ENCODE measurements at regions not wholly inside any gene's neighbourhood (a gene's known extent, or its start where the extent isn't known, plus 50 kb on each side); places are given as distances from the start of the nearest gene placed in this dataset.
"Not testable (repeated sequence)": the region's sequence is repeated elsewhere in the genome, so short reads cannot be mapped to it uniquely, and the experiment has no call there.

DNA sequence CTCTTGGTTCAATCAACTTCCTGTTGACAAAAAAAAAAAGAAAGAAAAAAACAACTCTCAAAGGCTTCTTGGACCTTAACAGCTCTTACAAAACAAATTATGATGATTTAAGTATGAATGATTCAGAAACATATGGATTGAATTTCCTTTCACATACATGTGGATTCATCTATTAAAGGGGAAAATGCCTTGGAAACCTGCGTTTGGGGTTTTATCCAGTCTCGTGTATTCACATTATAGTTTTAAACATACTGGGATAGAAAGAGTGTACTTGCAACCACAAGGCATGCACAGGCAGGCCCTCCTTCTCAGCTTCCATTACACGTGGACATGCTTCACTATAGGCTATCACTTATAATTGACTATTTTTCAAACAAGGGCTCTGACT is 286.7 kb downstream of the INHBA start:
- DNase-seq, result no peak

DNA sequence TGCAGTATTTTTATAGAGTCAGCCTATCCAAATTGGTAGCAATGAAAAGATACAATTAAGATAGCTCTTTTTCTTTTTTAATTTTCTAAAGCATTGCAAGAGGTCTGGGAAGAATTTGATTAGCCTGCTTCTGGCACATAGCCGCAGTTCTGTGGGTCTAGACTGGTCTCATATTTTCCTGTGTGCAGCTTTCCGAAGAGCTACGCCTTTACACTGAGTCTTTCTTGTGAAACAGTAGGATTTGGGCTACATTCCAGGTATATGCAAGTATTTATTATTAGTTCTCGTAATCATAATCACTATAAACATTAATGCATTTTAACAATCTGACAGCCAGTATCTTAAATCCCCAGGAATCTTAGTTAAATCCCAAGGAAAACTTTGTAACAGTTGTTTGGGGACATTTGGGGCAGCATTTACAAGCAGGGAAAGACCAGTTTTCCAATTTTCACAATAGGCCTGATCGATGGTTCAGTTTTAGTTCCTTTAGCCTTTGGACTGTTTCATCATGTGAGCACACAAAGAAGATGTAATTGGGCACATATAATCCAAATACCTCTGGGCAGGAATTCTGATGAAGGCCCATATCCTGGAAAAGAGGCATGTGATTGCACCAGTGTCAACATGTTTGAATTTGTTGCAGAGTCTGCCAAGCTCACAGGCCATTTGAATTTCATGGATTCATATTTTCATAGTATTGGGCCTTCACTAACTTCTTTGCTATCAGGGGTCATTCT is 287.3 kb downstream of the INHBA start:
- no peak for DNase-seq

DNA sequence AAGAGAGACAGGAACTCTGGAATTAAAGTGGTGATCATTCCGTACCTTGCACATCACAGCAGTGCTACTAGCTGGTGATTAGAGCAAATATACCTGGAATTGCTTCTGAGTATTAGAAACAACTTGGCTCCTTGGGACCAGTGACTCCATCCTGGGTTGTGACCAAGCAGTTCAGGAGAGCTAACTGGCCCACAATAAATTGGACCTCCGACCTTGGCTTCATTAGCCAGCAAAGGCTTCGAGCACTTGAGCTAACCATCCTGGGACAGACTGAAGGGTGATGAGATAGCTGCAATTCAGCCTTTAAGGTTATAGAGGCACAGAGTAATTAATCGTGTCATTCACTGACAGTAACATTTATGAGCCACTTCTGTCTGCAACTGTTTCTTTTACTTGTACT is 287.8 kb downstream of the INHBA start:
- no peak for DNase-seq

DNA sequence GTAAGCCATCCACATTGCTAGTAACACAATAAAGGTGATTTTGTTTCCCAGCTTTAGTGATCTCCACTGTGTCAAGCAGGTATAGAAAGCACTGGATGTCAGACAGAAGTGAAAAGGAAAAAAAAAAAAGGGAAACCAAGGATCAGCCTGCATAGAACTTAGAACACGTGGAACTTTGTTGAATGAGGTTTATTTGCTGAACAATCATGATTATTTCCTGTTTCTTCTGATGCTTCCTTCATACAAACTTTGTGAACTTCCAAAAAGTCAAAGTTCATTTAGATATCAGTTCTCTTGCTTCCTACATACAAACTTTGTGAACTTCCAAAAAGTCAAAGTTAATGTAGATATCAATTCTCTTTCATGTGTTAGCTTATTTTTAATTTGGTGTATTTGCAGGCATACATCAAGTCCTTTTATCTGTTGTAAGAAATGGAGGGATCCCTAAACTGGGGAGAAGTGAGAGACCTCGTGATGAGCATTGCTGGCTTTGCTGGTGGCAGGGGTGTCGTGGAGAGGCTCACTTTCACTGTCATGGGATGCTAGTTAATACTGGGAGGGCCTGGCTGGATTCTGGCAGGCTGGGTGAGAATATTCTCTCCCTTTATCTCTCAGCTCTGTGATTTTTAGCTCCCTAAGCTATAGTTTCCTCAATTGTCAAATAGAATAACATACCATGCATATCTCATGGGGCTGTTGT is 298.4 kb downstream of the INHBA start:
- DNase-seq, result no peak

DNA sequence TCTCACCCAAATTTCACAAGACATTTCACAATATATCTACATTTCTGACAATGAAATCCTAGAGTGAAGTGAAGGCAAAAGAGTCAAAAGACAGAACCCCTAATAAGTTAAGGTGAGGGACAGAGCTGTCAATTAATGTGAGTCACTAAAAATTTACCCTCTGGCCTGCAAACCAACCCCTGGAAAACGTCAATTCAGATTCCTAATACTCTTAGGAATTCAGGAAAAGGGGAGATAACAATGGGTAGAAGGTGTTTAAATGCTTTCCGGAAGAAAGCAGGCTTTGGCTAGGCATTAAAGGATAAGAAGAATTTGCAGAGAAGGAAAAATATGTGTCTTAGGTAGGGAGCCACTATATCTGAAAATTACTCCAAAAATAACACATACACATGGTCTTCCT is 299.6 kb downstream of the INHBA start:
- no peak for DNase-seq

DNA sequence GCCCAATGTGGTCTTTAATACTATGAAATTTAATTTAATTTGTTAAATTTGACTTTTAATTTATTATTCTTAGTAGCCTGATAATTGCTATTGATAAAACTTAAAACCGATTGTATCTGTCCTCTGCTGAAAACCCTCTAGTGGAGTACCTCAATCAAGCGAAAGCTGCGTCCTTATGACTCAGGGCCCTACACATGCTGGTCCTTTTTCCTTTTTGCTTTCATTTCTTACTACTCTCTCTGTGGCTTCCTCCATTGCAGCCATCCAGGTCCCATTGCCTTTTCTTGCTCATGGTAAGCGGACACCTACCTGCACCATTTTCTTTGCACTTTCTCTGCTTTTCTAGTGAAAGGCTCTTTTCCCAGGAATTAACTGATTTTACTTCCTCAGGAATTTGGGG is 301.1 kb downstream of the INHBA start:
- no peak for DNase-seq

DNA sequence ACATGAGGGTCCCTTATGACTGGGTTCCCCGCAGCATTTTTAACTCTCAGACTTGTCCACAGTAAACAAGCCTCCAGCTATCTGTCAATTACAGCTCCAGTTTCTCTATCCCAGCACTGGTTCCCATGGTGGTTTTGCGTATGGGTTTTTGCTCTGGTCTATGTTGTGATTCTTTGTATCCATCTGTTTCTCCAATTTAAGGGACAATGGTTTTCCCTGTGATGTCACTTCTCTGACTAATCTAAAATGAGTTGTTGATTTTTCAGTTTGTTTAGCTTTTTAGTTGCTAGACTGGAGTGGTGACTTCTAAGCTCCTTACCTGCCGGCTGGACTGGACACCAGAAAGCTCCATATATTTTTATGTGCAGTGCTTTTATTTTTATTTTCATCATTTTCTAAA is 303.7 kb downstream of the INHBA start:
- no peak for DNase-seq

DNA sequence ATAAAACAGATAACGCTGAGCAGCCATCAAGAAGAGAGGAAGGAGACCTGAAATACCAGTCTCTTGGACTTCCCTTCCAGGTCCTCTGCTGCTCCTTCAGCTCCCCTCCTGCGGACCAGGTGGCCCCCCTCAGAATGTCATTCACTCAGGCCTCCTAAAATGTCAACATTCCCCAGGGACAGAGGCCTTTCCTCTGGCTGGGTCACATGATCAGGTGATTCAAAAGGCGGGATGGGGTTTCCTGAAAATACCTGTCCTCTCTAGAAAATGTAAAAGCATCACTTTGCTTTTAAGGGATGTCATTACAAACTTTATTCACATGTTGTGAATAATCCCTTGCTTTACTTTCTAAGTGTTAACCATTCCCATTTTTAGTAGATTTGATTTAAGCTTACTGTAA is 311.1 kb downstream of the INHBA start:
- no peak for DNase-seq

DNA sequence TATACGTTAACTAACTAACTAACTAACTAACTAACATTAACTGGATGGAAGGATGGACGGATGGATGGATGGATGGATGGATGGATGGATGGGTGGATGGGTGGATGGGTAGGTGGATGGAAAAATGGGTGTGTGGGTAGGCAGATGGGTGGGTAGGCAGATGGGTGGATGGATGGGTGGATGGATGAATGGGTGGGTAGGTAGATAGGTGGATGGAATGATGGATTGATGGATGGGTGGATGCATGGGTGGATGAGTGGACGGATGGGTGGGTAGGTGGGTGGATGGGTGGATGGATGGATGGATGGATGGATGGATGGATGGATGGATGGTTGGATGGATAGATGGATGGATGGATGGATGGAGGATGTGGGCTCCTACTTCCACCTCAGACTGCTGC is 314.0 kb downstream of the INHBA start:
- not testable (repeated sequence) for DNase-seq

DNA sequence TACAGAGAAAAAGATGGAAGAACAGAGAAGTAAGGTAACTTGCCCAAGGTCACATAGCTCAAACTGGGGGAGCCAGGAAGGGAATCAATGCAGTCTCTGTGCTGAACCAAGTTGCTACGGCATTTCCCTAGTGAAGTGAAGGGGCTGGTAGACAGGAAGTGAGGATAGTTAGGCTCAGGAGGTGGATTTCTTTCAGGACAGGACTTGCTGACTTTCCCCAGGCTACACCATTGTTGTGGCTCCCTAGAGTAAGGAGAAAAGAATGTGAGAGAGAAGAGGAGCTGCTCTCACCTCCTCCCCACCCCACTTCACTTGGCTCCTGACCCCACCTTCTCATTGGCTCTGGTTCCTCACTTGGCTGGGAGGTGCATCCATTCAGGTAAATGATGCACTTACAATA is 316.9 kb downstream of the INHBA start:
- DNase-seq, result no peak

DNA sequence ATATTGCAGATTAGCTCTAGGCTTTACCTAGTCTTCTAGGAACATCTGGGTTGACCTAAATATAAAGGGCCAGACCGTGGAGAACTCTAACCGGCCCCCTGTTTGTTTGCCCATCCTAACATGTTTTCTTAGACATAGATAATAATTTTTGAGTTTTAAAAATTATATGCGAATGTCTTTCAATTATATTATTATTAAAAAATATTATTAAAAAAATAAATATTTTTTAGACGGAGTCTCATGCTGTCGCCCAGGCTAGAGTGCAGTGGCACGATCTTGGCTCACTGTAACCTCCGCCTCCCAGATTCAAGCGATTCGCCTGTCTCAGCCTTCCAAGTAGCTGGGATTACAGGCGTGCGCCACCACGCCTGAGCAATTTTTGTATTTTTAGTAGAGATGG is 318.5 kb downstream of the INHBA start:
- DNase-seq, result no peak

DNA sequence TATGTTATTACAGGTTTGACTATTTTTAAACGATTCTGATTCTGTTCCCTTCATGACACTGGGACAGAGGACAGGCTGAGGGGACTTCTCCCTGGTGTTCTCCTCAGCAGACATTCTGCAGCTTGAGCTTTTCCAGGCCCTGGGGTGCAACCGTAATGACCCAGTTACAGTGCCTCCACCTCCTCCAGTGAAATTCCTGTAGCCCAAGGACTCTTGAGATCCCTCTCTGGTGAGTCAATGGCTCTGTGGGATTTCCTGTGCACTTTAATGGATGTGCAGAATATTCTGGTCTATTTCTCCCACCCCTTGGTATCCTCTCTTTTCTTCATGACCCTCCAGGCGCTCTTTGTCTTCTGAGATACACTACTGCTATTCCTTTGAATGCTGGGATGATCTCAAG is 319.3 kb downstream of the INHBA start:
- no peak for DNase-seq

DNA sequence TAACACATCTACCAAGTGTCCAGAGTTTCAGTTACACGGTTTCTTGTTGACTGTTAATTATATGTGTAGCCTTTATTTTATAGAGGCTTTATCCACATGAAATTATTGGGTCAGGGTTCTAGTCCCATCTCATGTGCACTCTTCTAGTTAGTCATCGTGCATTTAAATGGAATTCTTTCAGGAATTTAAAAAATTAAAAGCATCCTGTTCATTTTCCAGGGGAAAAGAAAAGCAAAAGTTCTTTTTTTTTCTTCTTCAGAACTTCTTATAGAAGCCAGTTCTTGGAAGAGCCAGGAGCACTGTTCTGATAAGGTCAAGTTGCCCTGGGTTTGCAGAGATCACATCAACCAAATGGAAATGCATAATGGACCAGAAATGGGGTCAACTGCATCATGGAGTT is 324.7 kb downstream of the INHBA start:
- no peak for DNase-seq

DNA sequence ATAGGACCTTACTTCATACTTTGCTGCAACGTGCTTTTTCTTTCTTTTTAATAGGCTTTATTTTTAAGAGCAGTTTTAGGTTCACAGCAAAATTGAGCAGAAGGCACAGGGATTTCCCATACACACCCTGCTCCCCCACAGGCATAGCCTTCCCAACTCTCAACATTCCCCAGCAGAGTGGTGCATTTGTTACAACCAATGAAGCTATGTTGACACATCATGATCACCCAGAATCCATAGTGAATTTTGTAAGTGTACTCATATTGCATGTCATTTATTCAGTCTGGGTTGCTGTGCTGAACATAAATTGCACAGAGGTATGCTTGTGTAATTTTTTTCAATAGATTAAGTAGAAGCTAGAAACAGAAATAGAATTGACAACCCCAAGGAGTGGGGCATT is 327.3 kb downstream of the INHBA start:
- no peak for DNase-seq

DNA sequence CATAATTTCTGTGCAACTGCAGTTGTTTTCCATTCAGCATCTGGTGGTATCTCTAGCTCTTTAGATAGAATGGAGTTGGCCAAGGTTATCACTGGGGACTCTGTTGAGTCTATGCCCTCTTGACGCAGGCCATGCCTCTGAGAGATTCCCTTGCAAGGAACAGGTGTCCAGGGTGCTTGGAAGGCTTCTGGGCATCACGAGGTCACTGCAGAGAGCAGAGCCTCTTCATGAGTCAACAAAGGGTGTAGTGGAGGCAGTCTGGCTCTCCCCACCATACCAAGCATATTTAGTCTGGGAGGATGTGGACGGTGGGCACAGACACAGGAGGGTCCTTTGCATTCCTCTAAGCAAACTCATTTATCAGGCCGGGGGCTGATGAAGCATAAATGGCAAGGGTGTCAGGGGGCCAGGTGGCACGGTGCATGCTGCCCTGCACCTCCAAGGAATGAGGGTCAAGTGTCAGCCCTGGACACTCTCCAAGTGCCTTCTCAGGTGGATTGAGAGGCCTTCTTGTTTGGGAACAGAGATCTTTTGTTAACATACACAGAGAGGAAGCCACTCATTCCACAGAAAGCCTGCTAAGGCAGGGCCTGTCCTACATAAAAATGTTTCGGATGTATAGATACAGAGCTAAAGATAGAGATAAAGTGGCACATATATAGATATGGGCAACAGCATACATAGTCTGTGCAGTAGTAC is 328.6 kb downstream of the INHBA start:
- no peak for DNase-seq

DNA sequence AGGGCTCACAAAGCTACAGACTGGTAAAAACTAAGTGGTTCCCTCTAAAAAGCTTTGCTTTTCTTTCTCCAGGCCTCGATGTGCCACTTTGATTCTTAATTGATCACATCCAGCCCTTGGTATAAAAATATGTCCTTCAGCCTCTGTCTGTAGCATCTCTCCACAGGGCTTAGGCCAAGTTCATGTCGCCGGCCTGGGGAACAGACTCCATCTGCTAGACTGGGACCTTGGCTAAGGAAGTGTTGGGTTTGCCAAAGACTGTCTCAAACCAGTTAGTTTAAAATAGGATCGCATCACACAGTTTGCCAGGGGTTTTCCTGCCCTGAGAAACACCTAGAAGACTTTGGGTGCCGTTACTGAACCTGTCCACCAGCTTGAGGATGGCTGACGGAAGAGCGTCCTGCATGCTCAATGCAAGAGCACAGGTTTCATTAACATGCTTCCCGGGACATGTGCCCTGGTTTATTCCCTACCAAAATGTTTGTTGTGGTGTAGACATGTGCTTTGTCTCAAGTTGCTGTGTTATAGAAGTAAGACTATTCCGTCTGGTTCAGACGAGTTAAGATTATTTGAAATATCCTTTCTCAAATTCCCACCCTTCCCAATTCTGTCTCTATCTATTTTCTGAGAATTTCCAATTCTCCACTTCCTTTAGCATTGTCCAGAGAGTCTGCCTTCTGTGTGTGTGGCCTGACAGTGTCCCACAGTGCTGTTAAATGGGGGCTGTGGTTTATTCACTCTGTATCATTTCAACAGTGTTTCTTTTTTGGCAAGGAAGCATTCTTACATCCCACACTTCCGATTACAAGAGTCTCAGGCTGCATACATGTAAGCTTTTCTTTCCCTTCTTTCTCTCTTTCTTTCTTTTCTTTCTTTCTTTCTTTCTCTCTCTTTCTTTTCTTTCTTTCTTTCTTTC is 334.7 kb downstream of the INHBA start:
- DNase-seq, result no peak

DNA sequence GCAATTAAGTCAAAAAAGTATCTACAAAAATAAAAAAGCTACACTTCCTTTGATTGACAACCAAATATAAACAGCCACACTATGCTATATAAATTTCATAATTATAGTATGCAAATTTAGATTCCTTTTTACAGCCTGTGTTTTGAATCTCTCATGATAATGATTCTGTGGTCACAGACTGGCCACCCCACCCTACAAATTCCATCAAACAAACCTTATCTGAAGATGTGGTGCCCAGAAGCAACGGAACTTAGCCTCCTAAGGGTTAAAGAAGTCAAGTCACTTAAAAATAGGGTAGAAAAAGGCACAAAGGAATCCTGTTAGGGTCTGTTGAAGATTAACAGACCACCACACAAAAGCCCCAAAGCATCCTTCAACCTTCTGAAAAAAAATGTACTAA is 351.8 kb downstream of the INHBA start:
- no peak for DNase-seq

DNA sequence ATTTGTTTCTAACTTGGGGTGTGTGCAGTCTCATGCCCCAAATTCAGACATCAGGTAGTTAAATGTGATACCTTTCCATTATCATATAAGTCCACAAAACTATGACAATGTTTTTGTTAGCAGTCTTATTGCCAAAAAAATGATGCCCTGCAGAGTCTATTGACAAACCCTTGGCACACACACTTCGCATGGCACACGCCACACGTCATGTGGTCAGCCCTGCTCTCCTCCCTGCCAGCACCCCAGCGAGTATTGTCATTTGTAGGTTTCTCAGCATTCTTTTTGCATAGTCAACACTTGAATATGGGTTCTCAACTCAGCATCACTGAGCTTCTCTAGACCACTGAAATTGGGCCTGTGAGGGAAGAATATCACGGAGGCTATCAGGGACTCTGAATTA is 356.0 kb downstream of the INHBA start:
- no peak for DNase-seq

DNA sequence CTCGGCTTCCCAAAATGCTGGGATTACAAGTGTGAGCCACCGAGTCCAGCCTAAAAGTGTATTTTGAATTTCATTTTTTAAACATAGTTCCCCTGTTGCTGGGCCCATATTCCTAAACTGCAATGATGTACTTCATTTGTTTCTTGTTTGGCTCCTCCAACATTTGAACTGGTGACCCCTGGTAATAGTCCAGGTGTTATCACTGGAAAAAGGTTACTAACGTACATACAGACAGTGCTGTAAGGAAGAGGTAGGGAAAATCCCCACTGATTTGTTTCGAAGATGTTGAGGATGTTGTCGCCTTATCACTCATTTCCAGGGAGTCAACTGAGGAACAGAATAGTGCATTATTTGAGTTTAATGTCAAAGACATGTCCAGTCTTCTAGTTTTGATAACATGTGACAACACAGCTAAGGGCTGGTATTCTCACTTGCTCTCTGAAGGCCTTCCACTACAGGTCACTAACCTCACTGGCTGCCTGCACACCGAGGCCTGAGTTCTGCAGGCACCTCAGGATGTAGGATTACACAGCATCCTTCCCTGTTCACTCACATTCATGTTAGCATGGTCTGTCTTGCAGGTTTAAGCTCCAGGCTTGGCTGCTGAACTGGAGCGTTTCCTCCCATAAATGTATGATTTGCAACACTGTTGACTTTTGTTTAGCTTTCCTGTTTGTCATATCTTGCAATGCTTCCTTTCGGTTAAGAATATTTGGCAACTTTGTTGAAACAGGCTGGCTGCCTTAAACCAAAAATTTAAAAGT is 362.8 kb downstream of the INHBA start:
- DNase-seq, result no peak

DNA sequence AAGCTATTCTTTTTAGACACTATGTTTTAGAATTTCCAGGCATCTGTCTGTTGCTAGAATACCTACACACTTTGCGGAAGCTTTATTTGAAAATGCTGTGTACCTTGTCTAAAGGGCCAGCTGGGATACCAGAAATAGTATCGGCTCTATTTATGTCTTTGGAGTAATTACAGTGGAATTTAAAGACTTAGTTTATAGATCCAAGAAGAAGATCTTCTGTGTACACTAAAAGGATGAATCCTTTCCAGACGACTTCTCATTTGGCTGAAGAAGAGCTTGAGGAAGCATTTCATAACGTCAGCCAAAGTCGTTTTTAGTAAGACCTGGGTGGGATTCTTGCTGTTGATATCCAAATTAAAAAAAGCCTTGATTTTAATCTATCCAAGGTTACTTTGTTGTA is 365.9 kb downstream of the INHBA start:
- DNase-seq, result no peak

DNA sequence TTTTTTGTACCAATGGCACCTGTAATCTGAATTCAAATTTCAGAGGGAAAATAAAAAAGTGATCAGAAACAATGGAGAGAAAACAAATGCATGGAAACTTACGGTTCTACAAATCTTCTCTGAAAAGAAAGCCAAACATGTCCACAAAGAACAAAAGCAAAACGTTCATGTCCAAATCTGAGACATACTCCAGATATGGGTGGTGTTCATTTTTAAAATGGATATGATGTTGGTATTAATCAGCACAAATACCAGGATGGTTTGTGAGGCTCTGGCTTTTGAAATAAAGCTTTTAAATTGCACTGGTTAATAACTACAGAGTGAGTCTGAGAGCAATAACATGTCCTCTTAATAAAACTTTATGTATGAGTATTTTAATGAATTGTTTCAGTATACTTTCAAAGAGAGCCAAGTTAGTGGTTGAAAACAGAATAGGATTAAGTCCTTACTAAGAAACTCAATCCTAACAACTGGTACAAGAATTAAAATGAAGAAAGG is 366.4 kb downstream of the INHBA start:
- no peak for DNase-seq
